RWPE2 (cell line): ENCODE measurements at regions not wholly inside any gene's neighbourhood (a gene's known extent, or its start where the extent isn't known, plus 50 kb on each side); places are given as distances from the start of the nearest gene placed in this dataset.

Experiments
- ATAC-seq: fragments of 200-7000 bp; cut with Tn5 transposase; 3 replicates; pipeline ENCODE4 v1.9.1; 2021; ENCODE audit warnings: low read depth
- DNase-seq: peaks from one replicate; pipeline ENCODE4 v3.0.0-alpha.2; 2020; ENCODE audit warnings: low spot score
- H3K27ac ChIP-seq: fragments of 450-650 bp; 2 replicates; pipeline ENCODE4 v1.5.1; 2017; ENCODE audit warnings: mild to moderate bottlenecking; ENCODE audit not compliant: poor library complexity, severe bottlenecking
- H3K27me3 ChIP-seq: fragments of 250-450 bp; sonication (Bioruptor Pico); 2 replicates; pipeline ENCODE4 v1.5.1; 2021; ENCODE audit warnings: mild to moderate bottlenecking, moderate library complexity; ENCODE audit not compliant: insufficient read depth, poor library complexity, severe bottlenecking
- H3K36me3 ChIP-seq: fragments of 250-450 bp; sonication (Bioruptor Pico); 2 replicates; pipeline ENCODE4 v1.5.1; 2020; ENCODE audit warnings: low read depth, mild to moderate bottlenecking, moderate library complexity
- H3K4me1 ChIP-seq: fragments of 250-450 bp; sonication (Bioruptor Pico); 2 replicates; pipeline ENCODE4 v1.5.1; 2021; ENCODE audit warnings: mild to moderate bottlenecking, moderate library complexity; ENCODE audit not compliant: insufficient read depth, poor library complexity, severe bottlenecking
- H3K4me3 ChIP-seq: fragments of 250-450 bp; sonication (Bioruptor Pico); 2 replicates; pipeline ENCODE4 v1.5.1; 2021; ENCODE audit warnings: mild to moderate bottlenecking, moderate library complexity; ENCODE audit not compliant: severe bottlenecking
- H3K9me3 ChIP-seq: fragments of 250-450 bp; sonication (Bioruptor Pico); 2 replicates; pipeline ENCODE4 v1.5.1; 2021; ENCODE audit warnings: mild to moderate bottlenecking, moderate library complexity; ENCODE audit not compliant: severe bottlenecking
- CTCF ChIP-seq: fragments of 450-650 bp; IDR thresholded peaks from one replicate; pipeline ENCODE4 v1.5.1; 2017; ENCODE audit warnings: mild to moderate bottlenecking, moderate library complexity; ENCODE audit not compliant: poor library complexity, severe bottlenecking

- TF ChIP-seq CTCF = no peak
- DNase-seq (no peak), ATAC-seq (no peak)
- Histone ChIP-seq H3K27ac (no peak overlapping the region), H3K4me3 (no peak overlapping the region), H3K36me3 (no peaks in the 10 kb centered on the region), H3K9me3 (no peaks in the 10 kb centered on the region), H3K27me3 (no peaks in the 10 kb centered on the region), H3K4me1 (no peaks in the 10 kb centered on the region)
Observed at GRCh38 chr11:86885311-86885710, 69.9 kb downstream of the FZD4 start.

- DNase-seq (no peak), ATAC-seq (no peak)
- Histone ChIP-seq H3K4me1 (no peaks in the 10 kb centered on the region), H3K4me3 (no peak overlapping the region), H3K27me3 (no peaks in the 10 kb centered on the region), H3K27ac (no peak overlapping the region), H3K36me3 (no peaks in the 10 kb centered on the region), H3K9me3 (no peaks in the 10 kb centered on the region)
- no peak for TF ChIP-seq CTCF
Observed at GRCh38 chr11:86888164-86889000, 66.8 kb downstream of the FZD4 start.

- TF ChIP-seq CTCF = no peak
- DNase-seq = no peak
Observed at GRCh38 chr11:86889001-86889341, 66.2 kb downstream of the FZD4 start.

GRCh38 chr11:86891036-86891435, 64.2 kb downstream of the FZD4 start:
- no peak overlapping the region for H3K27ac ChIP-seq
- no peak for TF ChIP-seq CTCF
- no peaks in the 10 kb centered on the region for H3K36me3 ChIP-seq
- H3K4me3 ChIP-seq = no peak overlapping the region
- ATAC-seq (no peak), DNase-seq (no peak)
- no peaks in the 10 kb centered on the region for H3K4me1 ChIP-seq
- no peaks in the 10 kb centered on the region for H3K27me3 ChIP-seq
- no peaks in the 10 kb centered on the region for H3K9me3 ChIP-seq

More at GRCh38 chr11:86889001-86889341, 66.2 kb downstream of the FZD4 start:
- no peaks in the 10 kb centered on the region for H3K4me1 ChIP-seq
- H3K36me3 ChIP-seq = no peaks in the 10 kb centered on the region
- no peak for ATAC-seq
- H3K27me3 ChIP-seq = no peaks in the 10 kb centered on the region
- H3K4me3 ChIP-seq = no peak overlapping the region
- no peaks in the 10 kb centered on the region for H3K9me3 ChIP-seq
- no peak overlapping the region for H3K27ac ChIP-seq

GRCh38 chr11:86893235-86893634, 62.0 kb downstream of the FZD4 start:
- H3K4me3 ChIP-seq = no peak overlapping the region
- ATAC-seq (no peak), DNase-seq (no peak)
- no peak overlapping the region for H3K27ac ChIP-seq
- no peaks in the 10 kb centered on the region for H3K9me3 ChIP-seq
- no peaks in the 10 kb centered on the region for H3K27me3 ChIP-seq
- no peaks in the 10 kb centered on the region for H3K4me1 ChIP-seq
- H3K36me3 ChIP-seq = no peaks in the 10 kb centered on the region
- no peak for TF ChIP-seq CTCF
